Endothelial cell of umbilical vein (primary cell): ENCODE measurements at regions not wholly inside any gene's neighbourhood (a gene's known extent, or its start where the extent isn't known, plus 50 kb on each side); places are given as distances from the start of the nearest gene placed in this dataset.

Source experiments
- BruUV-seq: library from RNA; stranded (reverse); fragments of 400-500 nt; replicated peaks from 2 replicates; lab custom pipeline; 2021; lab: Mats Ljungman, UMichigan
- CTCF ChIA-PET: fragments of 300-600, 350-600 bp; sonication (Branson Sonifier 250); formaldehyde crosslinking; loops from one replicate; lab custom pipeline; 2021; ENCODE audit warnings: antibody characterized with exemption, inconsistent platforms; lab: Charles Lee
- POLR2A ChIA-PET: fragments of 300-600, 350-600 bp; sonication (Branson Sonifier 250); formaldehyde crosslinking; loops from one replicate; lab custom pipeline; 2021; ENCODE audit warnings: antibody characterized with exemption, inconsistent platforms; lab: Charles Lee
- DNase-seq: peaks from one replicate; pipeline ENCODE4 v3.0.0-alpha.2; 2011; ENCODE audit warnings: low read depth, low spot score
- FAIRE-seq: peaks from 2 replicates; lab custom pipeline; 2011; peaks lifted over from hg19 to GRCh38; lab: Jason Lieb, UNC
- H2AFZ ChIP-seq: 2 replicates; pipeline ENCODE4 v1.6.0; 2012; ENCODE audit warnings: low read depth, low read length, control low read depth, inconsistent platforms
- H3K27ac ChIP-seq: 2 replicates; pipeline ENCODE4 v1.5.1; 2011; ENCODE audit warnings: low read depth, mild to moderate bottlenecking, control low read depth, low read length, moderate library complexity; ENCODE audit not compliant: insufficient read depth
- H3K27me3 ChIP-seq, 2 experiments: 2 replicates each; pipeline versions ENCODE4 v1.6.0 to v1.6.1; 2011; ENCODE audit warnings: low read length in 2 of 2, mixed read lengths in 1 of 2; ENCODE audit not compliant: control insufficient read depth in 2 of 2, insufficient read depth in 2 of 2
- H3K36me3 ChIP-seq, 2 experiments: 2 replicates in 1 of 2; 3 replicates in 1 of 2; pipeline ENCODE4 v1.5.1; 2011; ENCODE audit warnings: low read length in 2 of 2, mild to moderate bottlenecking in 1 of 2, moderate library complexity in 1 of 2; ENCODE audit not compliant: control insufficient read depth in 2 of 2, insufficient read depth in 2 of 2; ENCODE audit errors: extremely low read depth in 1 of 2
- H3K4me1 ChIP-seq: 3 replicates; pipeline ENCODE4 v1.5.1; 2011; ENCODE audit warnings: mild to moderate bottlenecking, low read length; ENCODE audit not compliant: control insufficient read depth, insufficient read depth; ENCODE audit errors: extremely low read depth
- H3K4me2 ChIP-seq: 2 replicates; pipeline ENCODE4 v1.6.1; 2011; ENCODE audit warnings: low read length, control low read depth, mixed read lengths; ENCODE audit not compliant: insufficient read depth
- H3K4me3 ChIP-seq, 3 experiments: fragments of 200-600 bp in 1 of 3; sonication (generic), shearing (Covaris generic) in 1 of 3; replicated peaks in 1 of 3; 2 replicates each; pipeline ENCODE4 v1.5.1; 2011 to 2016; ENCODE audit warnings: control low read depth in 3 of 3, low read length in 3 of 3, mild to moderate bottlenecking in 2 of 3, inconsistent platforms in 1 of 3, low read depth in 1 of 3, moderate library complexity in 1 of 3; ENCODE audit not compliant: insufficient read depth in 1 of 3
- H3K79me2 ChIP-seq: 2 replicates; pipeline ENCODE4 v1.6.0; 2012; ENCODE audit warnings: low read length, inconsistent platforms; ENCODE audit not compliant: control insufficient read depth, insufficient read depth
- H3K9ac ChIP-seq: replicated peaks from 2 replicates; pipeline ENCODE3; 2011; ENCODE audit warnings: low read length, control low read depth; ENCODE audit not compliant: insufficient read depth; ENCODE audit errors: extremely low read depth
- H3K9me1 ChIP-seq: replicated peaks from 3 replicates; pipeline ENCODE4 v1.6.0; 2011; ENCODE audit warnings: mild to moderate bottlenecking, low read length; ENCODE audit not compliant: control insufficient read depth, insufficient read depth; ENCODE audit errors: extremely low read depth
- H3K9me3 ChIP-seq: replicated peaks from 2 replicates; pipeline ENCODE4 v1.5.1; 2012; ENCODE audit warnings: low read length, inconsistent platforms; ENCODE audit not compliant: control insufficient read depth, insufficient read depth
- H4K20me1 ChIP-seq: replicated peaks from 2 replicates; pipeline ENCODE3; 2011; ENCODE audit warnings: mild to moderate bottlenecking, low read length; ENCODE audit not compliant: control insufficient read depth, insufficient read depth; ENCODE audit errors: extremely low read depth
- EZH2 ChIP-seq: IDR thresholded peaks from 2 replicates; pipeline ENCODE4 v1.6.1; 2012; ENCODE audit warnings: borderline replicate concordance, low read depth, mild to moderate bottlenecking, moderate library complexity, low read length, inconsistent platforms; ENCODE audit not compliant: severe bottlenecking
- FOS ChIP-seq: IDR thresholded peaks from 2 replicates; pipeline ENCODE4 v1.6.1; 2011; ENCODE audit warnings: mild to moderate bottlenecking, low read length, moderate library complexity, borderline replicate concordance; ENCODE audit not compliant: insufficient read depth
- GATA2 ChIP-seq: IDR thresholded peaks from 2 replicates; pipeline ENCODE4 v1.7.0; 2011; ENCODE audit warnings: low read depth, mild to moderate bottlenecking, moderate library complexity, mixed read lengths, low read length; ENCODE audit not compliant: insufficient read length, insufficient read depth
- JUN ChIP-seq: IDR thresholded peaks from 2 replicates; pipeline ENCODE4 v1.6.1; 2011; ENCODE audit warnings: borderline replicate concordance, low read depth; ENCODE audit not compliant: insufficient read length, insufficient read depth
- MYC ChIP-seq: IDR thresholded peaks from one replicate; pipeline ENCODE4 v1.6.1; 2011; ENCODE audit warnings: mild to moderate bottlenecking, low read depth, low read length
- POLR2A ChIP-seq: IDR thresholded peaks from 2 replicates; pipeline ENCODE4 v1.6.1; 2012; ENCODE audit warnings: low read depth, mild to moderate bottlenecking, control low read depth, low read length
- POLR2AphosphoS5 ChIP-seq: IDR thresholded peaks from 2 replicates; pipeline ENCODE4 v1.6.1; 2012; ENCODE audit warnings: low read depth, mild to moderate bottlenecking, control low read depth, low read length, moderate library complexity; ENCODE audit not compliant: insufficient read depth
- dilution Hi-C: fragments of 300-500 bp; cut with MboI; formaldehyde crosslinking; loops from one replicate; pipeline ENCODE4 v1.15.0; 2019; ENCODE audit warnings: low sequenced_read_pairs; ENCODE audit not compliant: extremely low pct_ligation_motif_present
- intact Hi-C: fragments of 100-400 bp; cut with micrococcal nuclease; formaldehyde crosslinking; loops from one replicate; pipeline ENCODE4 v1.10.0; 2022
- TF ChIP-seq, protein P1 (sequence below): IDR thresholded peaks from 2 replicates; pipeline ENCODE4 v1.6.1; 2011; ENCODE audit not compliant: insufficient read depth, insufficient read length
- TF ChIP-seq, protein P2 (sequence below), 2 donors: IDR thresholded peaks; 1 replicate in 1 of 2; 2 replicates in 1 of 2; pipeline ENCODE4 v1.5.1; 2011; ENCODE audit warnings: low read length in 2 of 2, mild to moderate bottlenecking in 2 of 2, moderate library complexity in 2 of 2, control low read depth in 1 of 2, inconsistent platforms in 1 of 2, low read depth in 1 of 2; ENCODE audit not compliant: insufficient read depth in 1 of 2; ENCODE audit errors: extremely low read depth in 1 of 2

DNA sequence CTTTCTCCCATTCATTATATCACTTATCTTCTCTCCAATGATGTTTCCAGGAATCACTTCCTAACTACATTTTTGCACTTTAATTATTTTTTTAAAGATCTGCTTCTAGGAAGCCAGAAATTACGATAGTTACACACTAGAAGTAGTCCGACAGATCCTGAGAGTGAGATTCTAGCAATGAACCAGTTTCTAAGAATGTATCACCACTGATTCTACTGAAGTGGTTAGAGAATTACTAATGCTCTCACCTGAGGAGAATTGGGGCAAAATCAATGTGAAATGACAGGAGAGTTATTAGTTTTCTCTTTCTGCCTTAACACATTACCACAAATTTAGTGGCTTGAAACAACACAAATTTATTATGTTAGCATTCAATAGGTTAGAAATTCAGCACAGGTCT lies 241.2 kb downstream of the CASP12 start:
- no peak for DNase-seq
- H3K4me1 ChIP-seq: no peaks in the 10 kb centered on the region
- intact Hi-C loops: no loop called here
- H3K4me3 ChIP-seq: no peak overlapping the region
- H4K20me1 ChIP-seq: no peaks in the 10 kb centered on the region
- H3K27ac ChIP-seq: no peak overlapping the region
- H3K9me1 ChIP-seq: no peaks in the 10 kb centered on the region
- ChIA-PET CTCF (no interaction called here), POLR2A (no interaction called here)
- FAIRE-seq: no peak
- TF ChIP-seq, protein P1, sequence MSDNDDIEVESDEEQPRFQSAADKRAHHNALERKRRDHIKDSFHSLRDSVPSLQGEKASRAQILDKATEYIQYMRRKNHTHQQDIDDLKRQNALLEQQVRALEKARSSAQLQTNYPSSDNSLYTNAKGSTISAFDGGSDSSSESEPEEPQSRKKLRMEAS: no peak
- no peak overlapping the region for H3K9ac ChIP-seq
- H3K4me2 ChIP-seq: no peak overlapping the region
- no peaks in the 10 kb centered on the region for H3K36me3 ChIP-seq
- H2AFZ ChIP-seq: no peak overlapping the region
- no peaks in the 10 kb centered on the region for H3K9me3 ChIP-seq
- no peaks in the 10 kb centered on the region for H3K27me3 ChIP-seq
- H3K79me2 ChIP-seq: no peaks in the 10 kb centered on the region
- dilution Hi-C loops: no loop called here
- BruUV-seq: no TSS peak

DNA sequence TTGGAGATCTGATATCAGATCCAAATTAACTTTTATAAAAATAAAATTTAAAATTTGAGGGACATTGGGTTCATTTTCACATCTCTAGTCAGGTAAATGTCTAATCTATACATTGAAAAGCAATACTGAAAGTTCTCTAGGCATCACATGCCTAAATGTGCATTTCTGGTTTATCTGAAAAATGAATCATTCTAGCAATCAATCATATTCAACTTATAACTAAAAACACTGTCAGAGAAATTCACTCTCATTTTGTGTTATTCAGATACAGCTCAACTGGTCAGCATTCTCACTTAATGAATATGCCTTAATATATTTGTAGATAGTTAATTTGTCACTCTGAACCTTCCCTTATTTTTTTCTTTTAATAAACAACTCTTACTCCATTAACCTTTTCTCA lies 243.2 kb downstream of the CASP12 start:
- Histone ChIP-seq H3K9ac (no peak overlapping the region), H3K4me2 (no peak overlapping the region), H3K4me3 (no peak overlapping the region), H2AFZ (no peak overlapping the region), H3K36me3 (no peaks in the 10 kb centered on the region), H3K4me1 (no peaks in the 10 kb centered on the region), H3K79me2 (no peaks in the 10 kb centered on the region), H3K9me1 (no peaks in the 10 kb centered on the region), H3K9me3 (no peaks in the 10 kb centered on the region), H3K27me3 (no peaks in the 10 kb centered on the region), H3K27ac (no peak overlapping the region), H4K20me1 (no peaks in the 10 kb centered on the region)
- dilution Hi-C loops (no loop called here), intact Hi-C loops (no loop called here)
- no peak for TF ChIP-seq JUN
- TF ChIP-seq FOS: no peak
- TF ChIP-seq, protein P2, sequence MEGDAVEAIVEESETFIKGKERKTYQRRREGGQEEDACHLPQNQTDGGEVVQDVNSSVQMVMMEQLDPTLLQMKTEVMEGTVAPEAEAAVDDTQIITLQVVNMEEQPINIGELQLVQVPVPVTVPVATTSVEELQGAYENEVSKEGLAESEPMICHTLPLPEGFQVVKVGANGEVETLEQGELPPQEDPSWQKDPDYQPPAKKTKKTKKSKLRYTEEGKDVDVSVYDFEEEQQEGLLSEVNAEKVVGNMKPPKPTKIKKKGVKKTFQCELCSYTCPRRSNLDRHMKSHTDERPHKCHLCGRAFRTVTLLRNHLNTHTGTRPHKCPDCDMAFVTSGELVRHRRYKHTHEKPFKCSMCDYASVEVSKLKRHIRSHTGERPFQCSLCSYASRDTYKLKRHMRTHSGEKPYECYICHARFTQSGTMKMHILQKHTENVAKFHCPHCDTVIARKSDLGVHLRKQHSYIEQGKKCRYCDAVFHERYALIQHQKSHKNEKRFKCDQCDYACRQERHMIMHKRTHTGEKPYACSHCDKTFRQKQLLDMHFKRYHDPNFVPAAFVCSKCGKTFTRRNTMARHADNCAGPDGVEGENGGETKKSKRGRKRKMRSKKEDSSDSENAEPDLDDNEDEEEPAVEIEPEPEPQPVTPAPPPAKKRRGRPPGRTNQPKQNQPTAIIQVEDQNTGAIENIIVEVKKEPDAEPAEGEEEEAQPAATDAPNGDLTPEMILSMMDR (IDR thresholded peaks at IDR 0.05; ENCODE audit: extremely low read depth in 1 of 2, insufficient read depth in 1 of 2, low read depth in 1 of 2, low read length in 2 of 2): no peak
- no peak for TF ChIP-seq EZH2
- TF ChIP-seq POLR2AphosphoS5: no peak
- TF ChIP-seq MYC: no peak
- TF ChIP-seq GATA2: no peak
- TF ChIP-seq, protein P1: no peak
- no peak for TF ChIP-seq POLR2A
- BruUV-seq: no TSS peak
- FAIRE-seq (no peak), DNase-seq (no peak)
- POLR2A ChIA-PET: no interaction called here
- CTCF ChIA-PET: no interaction called here
